HG02840 (cell line): ENCODE measurements at regions not wholly inside any gene's neighbourhood (a gene's known extent, or its start where the extent isn't known, plus 50 kb on each side); places are given as distances from the start of the nearest gene placed in this dataset.

ENCODE experiments used
- ATAC-seq: cut with Tn5 transposase; IDR thresholded peaks from one replicate; pipeline ENCODE4 v1.9.1; 2021; ENCODE audit warnings: mild to moderate bottlenecking, moderate library complexity, moderate number of reproducible peaks; ENCODE audit not compliant: unreplicated experiment, low FRiP score

GRCh38 chr3:35549690-35550089 lies 89.6 kb upstream of the ARPP21 start:
- no peak for ATAC-seq

- ATAC-seq = no peak
Measured at GRCh38 chr3:35562141-35562540, 77.2 kb upstream of the ARPP21 start.

GRCh38 chr3:35565048-35565447 lies 74.3 kb upstream of the ARPP21 start:
- no peak for ATAC-seq
